ENCODE measurements at regions not wholly inside any gene's neighbourhood (a gene's known extent, or its start where the extent isn't known, plus 50 kb on each side); places are given as distances from the start of the nearest gene placed in this dataset.

DNA sequence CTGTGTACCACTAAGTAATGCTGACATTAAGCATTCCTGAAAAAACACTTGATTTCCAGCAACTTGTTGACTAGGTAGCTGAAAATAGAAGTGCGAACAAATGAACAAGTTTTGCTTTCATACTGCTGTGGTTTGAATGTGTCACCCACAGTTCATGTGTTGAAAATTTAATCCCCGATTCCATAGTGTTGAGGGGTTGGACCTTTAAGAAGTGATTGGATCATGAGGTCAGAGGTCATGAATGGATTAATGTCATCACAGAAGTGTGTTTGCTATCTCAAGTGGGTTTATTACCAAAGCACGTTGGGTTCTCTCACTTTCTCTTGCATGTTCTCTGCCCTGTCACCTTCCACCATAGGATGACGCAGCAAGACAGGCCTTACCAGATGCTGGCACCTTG, 568.5 kb downstream of the UTRN start:
- no peak for FAIRE-seq

- no peak for FAIRE-seq
Observed at GRCh38 chr6:144854654-144855053, 569.5 kb downstream of the UTRN start.

DNA sequence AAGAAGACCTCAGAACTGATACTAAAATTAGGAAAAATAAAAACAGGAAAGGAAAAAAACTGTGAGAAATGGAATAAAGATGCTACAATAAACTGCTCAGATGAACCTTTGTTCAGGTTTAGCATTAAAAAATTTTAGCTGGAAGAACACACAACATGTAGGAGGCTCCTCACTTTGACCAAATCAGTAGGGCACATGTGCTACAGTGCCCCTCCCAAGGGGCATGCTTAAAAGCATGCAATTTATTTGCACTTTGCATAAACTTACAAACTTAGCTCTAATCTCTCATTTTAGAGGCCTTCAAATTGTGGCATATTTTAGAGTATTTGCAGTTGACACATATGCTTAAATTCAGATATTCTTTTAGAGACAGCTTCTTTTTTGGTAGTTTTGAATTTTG, 570.2 kb downstream of the UTRN start:
- FAIRE-seq: no peak

DNA sequence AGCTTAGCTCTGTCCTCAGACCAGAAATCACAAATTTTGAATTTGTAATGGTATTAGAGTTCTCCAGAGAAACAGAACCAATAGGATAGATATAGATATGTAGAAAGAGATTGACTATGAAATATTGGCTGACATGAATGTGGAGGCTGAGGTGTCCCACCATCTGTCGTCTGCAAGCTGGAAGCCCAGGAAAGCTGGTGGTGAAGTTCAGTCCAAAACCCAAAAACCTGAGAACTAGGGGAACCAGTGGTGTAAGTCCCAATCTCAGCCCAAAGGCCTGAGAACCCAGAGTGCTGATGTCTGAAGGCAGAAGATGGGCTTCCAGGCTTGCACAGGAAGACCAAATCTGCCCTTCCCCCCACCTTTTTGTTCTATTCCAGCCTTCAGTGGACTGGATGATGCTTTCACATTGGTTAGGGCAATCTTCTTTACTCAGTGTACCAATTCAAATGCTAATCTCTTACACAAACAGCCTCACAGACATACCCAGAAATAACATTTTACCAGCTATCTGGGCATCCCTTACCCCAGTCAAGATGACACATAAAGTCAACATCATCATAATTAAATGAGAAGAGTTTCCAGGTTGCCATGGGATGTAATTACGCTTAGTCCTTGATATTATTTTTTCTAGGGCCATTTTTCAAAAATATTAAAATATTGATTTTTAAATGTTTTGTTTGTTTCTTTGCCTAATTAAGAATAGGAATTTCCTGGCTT, 570.8 kb downstream of the UTRN start:
- FAIRE-seq: no peak

DNA sequence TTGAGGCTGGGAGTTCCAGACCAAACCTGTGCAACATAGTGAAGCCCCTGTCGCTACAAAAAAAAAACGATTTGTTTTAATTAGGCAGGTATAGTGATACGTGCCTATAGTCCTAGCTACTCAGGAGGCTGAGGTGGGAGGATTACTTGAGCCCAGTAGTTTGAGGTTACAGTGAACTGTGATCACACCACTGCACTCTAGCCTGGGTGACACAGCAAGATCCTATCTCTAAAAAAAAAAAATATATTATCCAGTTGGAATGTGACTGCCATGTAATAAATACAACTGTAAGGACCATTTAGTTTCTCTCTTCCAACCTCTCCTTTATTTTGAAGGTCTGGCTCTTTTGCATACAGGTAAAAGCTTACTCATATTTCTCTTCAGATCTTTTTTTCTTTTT, 571.5 kb downstream of the UTRN start:
- no peak for FAIRE-seq

GRCh38 chr6:144857086-144857485, 572.0 kb downstream of the UTRN start:
- FAIRE-seq: no peak

DNA sequence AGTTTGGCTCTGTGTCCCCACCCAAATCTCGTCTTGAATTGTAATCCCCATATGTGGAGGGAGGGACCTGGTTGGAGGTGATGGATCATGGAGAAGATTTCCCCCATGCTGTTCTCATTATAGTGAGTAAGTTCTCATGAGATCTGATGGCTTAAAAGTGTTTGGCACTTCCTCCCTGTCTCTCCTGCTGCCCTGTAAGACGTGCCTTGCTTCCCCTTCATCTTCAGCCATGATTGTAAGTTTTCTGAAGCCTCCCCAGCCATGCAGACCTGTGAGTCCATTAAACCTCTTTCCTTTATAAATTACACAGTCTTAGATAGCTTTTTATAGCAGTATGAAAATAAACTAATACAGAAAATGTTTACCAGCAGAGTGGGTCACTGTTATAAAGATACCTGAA, 577.6 kb downstream of the UTRN start:
- FAIRE-seq: no peak

GRCh38 chr6:144867761-144868160, 582.6 kb downstream of the UTRN start:
- no peak for FAIRE-seq

- FAIRE-seq: no peak
Observed at GRCh38 chr6:144870782-144871181, 585.6 kb downstream of the UTRN start.

DNA sequence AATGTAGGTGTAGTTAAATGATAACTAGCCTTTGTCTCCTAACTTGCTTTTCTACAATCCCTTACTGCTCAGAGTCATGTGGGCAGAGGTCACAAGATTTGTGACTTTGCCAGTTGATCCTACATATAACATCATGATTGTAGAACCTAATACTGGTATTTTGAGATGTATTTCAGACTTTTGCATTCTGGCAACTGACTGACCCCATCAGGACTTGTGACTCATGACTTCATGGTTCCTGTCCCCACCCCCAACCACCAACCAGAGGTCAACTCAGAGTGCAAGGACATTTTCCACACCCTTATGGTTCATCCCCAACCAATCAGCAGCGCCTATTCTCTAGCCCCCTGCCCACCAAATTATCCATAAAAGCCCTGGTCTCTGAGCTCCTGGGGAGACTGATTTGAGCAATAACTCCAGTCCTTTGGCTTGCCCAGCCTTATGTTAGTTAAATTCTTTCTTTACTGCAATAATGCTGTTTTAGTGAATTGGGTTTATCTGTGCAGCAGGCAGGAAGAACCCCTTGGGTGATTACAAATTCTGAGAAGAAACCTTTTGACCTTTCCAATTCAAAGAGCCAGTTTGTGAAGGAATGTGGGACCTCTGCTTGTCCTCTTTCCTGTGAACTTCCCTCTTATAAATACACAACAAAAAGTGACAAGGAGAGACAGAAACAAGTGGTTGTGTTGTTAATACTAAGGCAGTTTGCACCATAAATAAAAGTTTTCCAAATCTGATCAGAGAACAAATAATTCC, 588.7 kb downstream of the UTRN start:
- no peak for FAIRE-seq

GRCh38 chr6:144876689-144877088, 591.6 kb downstream of the UTRN start:
- FAIRE-seq: no peak

- no peak for FAIRE-seq
Observed at GRCh38 chr6:144877118-144877517, 592.0 kb downstream of the UTRN start.

GRCh38 chr6:144878577-144878976, 593.4 kb downstream of the UTRN start:
- no peak for FAIRE-seq

DNA sequence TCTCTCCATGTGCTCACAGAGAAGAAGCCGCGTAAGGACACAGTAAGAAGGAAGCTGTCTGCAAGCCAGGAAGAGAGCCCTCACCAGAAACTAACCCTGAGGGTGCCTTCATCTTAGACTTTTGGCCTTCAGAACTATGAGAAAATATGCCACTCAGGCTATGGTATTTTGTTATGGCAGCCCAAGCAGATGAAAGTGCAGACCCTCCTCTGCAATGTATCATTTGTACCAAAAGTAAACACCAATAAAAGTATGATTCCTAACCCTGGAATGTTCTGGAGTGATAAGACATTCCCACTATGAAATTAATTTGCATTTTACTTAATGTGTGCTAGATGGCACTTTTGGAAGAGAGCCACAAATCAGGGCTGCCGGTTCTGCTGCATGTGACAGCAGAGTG, 594.3 kb downstream of the UTRN start:
- FAIRE-seq: no peak

DNA sequence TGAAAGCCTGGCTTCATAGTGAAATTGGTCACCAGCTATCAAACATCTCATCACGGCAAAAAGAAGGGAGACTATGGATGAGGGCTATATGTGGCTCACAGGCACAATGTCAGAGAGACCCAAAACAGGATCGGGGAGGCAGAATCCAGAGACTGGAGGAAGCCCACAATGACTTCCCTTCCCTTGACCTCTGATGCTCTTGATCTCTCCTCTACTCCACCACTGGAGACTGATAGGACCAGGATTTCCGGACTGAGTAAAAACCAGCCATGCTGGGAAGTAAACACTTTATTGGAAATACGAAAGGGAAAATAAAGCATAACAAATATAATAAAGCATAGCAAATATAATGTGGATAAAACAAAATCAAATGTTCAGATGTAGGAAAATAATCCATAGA, 597.3 kb downstream of the UTRN start:
- FAIRE-seq: no peak

DNA sequence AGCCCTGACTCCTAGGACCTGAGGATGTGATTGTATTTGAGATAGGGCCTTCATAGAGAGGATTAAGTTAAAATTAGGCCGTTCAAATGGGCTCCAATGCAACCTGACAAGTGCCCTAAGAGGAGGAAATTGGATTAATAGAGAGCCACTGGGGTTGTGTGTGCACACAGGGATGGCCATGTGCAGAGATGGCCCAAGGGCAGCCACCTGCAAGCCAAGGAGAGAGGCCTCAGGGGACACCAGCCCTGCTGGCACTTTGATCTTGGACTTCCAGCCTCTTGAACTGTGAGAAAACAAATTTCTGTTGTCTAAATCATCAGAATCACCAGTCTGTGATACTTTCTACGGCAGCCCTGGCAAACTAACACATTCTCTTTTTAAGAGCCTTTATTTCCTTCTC, 598.8 kb downstream of the UTRN start:
- FAIRE-seq: no peak

DNA sequence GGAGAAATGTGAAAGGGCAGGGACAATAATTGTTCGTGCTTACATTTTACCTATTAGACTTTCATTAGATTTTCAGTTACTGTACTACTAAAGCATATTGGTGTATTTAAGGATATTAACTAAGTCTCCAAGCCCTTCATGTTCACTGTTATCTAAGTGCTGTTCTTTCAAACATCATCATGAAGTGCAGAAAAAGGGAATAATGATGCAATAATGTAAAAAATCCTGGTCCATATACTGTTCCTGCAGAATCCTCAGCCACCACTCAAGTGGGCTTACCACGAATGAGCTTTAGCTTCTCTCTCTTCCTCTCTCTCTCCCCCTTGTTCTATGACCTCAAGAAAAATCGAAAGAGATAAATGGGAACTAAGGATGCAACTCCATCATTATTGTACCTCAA, 600.7 kb downstream of the UTRN start:
- no peak for FAIRE-seq

DNA sequence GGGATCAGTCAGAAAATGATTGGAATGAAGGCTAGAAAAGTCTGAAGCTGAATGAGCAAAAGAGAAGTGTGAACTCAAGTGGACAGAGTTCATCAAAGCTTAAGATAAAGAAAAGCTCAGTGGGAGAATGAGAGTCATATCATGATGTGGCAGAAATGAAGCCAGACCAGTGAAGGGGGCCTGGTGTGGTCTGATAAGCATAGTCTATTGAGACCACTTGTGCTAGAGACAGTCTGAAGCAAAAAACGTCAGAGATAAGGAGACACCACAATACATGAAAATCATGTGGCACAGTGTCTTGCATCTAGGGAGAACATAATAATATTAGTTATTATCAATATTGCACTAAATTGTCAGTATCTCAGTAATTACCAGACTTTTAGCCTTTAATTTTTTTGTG, 601.5 kb downstream of the UTRN start:
- FAIRE-seq: no peak

GRCh38 chr6:144888621-144889020, 603.5 kb downstream of the UTRN start:
- FAIRE-seq: no peak

GRCh38 chr6:144893680-144894151, 608.6 kb downstream of the UTRN start:
- FAIRE-seq: no peak

DNA sequence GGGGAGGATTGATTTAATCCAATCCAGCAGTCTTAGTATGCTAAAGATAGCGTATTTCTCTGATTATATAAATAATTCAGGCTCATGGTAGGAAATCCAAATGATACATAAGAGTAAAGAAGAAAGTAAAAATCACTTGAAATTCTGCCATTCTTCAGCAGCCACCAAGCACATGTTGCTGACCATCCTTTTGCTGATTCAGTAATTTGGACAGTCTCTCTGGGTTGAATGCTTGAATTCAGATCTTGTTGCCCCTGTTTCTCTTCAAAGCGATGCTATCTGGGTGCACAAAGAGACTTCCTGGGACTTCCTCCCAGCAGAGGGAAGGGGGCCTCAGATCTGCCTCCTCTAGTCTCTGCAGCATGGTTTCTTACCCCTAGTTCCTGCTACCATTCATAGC, 609.1 kb downstream of the UTRN start:
- no peak for FAIRE-seq

GRCh38 chr6:144895313-144896278, 610.5 kb downstream of the UTRN start:
- FAIRE-seq: no peak

- no peak for FAIRE-seq
Observed at GRCh38 chr6:144896289-144896688, 611.2 kb downstream of the UTRN start.
